AG20443 (cell line): ENCODE measurements at regions not wholly inside any gene's neighbourhood (a gene's known extent, or its start where the extent isn't known, plus 50 kb on each side); places are given as distances from the start of the nearest gene placed in this dataset.
A peak's percentile ranks its signal among the peaks of the same experiment; 100 is the strongest.
"Not testable (repeated sequence)": the region's sequence is repeated elsewhere in the genome, so short reads cannot be mapped to it uniquely, and the experiment has no call there.

Source experiments
- DNase-seq: peaks from one replicate; pipeline ENCODE4 v3.0.0; 2012; ENCODE audit warnings: low spot score, mixed read lengths

DNA sequence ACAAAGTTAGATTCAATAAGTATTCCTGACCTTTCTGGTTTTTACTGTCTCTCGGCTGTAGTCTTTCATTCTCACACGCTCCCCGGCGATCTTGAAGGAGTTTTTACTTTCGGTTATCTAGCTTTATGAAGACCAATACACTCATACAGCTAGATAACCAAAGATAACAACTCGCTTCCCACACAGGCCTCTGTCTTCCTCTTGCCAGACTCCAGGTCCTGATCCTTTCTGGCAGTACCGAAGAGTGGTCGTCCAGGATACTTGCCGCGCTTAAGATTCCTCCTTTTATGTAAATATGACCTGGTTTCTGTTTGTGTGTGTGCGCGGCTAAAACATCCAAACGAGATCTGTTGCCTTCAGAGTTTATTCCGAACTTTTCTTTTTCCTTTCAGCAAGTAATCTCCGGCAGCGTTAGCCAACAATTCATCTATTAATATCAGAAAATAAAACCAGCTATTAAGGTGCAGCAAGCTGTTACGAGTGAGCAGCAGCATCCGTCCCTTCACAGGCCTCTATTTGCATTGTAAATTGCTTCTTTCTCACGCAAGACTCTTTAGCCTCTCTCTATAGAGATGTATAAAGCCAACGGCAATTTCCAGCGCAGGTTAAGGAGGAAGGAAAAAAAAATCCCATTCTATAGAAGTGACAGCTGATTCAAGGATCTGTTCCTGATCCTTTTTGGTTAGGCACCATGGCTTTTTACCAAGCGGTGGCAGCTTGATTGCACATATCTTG lies 216.1 kb downstream of the MEF2C start:
- no peak for DNase-seq

DNA sequence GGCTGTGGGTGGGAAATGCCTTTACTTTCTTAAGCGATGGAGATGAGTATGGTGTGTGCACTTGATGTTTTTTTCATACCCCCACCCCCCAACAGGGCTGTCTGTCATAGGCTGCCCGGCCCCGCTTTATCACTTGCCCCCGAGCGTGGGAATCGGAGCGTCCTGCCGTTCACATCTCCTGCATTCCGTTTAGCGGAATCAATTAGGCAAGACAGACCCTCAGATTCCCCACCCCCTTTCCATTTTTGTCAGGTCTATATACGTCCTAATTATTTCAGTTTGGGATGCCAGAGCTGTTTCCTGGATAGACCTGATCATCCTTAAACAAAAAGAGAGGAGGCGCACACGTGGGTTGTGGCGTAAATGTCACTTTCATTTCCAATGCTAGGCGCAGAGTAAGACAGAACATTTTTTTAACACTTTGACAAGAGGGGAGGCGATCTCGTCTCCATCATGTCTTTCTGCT lies 217.2 kb downstream of the MEF2C start:
- no peak for DNase-seq

DNA sequence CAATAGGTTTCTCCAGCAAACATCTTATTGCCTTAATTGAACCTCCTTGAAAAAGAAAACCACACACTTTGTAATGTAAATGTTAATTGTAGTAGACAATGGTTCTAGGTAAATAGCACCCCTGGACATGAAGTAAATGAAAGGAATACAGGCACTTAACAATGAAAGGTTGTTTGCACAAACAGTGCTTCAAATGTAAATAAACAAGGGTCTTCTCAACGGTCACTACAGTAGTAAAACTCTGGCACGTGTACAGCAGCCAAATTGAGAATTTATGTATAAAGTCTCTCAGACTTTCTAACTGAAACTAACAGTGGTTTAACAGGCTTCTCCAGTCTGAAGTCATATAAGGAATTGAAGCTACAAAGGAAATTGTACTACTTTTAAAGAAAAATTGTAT lies 218.3 kb downstream of the MEF2C start:
- DNase-seq, result no peak

DNA sequence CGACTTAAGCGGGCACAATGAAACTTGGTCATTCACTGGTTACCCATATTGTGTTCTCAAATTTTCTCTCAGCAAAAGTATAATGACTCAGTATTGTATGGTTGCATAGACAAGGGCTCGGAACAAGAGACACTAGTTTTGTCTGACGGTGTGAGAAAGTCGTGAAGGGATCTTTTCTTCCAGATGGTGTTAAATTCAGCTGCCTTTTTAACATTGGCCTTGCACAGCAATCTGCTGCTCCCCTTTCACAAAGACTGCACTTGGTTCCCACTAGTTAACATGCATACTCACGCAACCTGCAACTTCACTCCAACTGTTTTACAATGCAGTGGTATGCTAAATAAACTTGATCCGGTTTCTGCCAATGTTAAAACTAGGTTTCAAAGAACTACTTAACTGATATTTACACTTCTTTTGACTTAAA lies 219.2 kb downstream of the MEF2C start:
- DNase-seq, result no peak

DNA sequence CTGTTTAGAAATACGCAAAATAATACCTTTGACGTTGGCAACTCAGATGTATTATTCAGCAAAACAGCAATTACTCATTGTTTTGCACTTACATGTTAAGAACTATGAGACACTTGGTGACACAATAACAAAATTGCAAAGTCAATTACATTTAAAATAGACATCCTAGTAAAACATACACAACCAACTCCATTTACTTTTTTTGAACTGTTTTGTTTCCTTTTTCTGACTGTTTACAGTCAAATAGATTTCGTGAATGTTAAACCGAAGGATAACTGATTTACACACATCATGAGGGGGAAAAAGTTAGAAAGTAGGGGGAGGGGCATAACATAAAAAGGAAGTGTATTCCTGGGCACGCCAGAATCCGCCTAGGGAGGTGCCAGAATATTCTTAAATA lies 220.1 kb downstream of the MEF2C start:
- DNase-seq, result no peak

DNA sequence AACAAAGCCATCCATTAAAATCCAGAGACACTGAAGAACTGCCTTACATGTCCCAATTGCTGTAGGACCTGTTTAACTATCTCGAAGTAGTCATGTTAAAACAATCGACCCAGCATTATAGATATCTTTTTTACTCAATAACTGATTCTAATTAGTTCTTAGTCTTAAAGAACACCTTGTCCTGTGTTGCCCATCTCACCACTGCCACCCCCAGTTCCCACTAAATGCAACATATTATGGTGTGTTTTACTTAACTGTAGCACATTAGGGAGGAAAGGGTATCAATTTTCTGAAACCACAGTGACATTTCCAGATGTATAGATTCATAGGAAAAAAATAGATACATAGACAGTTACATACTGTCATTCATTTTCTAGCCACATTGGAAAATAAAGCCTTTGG lies 221.2 kb downstream of the MEF2C start:
- DNase-seq, result no peak

DNA sequence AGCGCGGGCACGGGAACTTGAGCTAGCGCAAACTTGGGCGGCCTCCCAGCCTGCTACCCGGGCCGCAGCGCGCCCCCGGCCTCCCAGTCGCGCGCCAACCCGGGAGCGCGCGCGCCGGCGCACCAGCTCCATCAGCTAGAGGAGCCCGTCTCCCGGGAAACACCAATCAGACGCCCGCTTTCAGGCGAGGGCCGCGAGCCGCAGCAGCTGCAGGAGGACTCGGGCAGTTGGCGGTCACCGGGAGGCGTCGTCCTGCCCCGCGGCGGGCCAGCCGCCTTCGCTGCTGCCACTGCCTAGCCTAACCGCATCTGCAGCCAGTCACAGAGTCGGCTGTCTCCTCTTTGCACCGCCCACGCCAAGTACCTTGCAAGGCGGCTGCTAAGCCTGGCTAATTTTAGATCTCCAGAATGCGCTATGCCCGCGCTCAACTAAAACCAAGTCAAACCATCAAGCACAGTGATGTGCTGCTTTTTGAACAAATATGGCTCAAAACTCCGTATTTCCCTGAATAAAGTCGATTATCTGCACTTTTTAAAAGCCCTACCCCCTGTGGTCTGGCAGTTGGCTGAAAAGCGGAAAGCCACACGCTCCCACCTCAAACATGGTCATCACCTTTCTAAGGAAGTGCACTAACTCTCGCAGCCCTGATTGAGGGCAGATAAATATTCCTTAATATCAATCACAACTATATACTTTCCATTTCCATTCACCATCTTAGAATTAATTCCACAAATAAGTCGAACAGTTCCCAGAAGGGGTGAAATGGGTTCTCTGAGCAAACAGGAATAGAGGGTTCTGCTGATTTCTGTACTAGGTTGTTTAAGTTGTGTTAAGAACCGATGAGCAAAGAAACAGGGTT lies 221.8 kb downstream of the MEF2C start:
- DNase-seq, result peak; percentile 95

DNA sequence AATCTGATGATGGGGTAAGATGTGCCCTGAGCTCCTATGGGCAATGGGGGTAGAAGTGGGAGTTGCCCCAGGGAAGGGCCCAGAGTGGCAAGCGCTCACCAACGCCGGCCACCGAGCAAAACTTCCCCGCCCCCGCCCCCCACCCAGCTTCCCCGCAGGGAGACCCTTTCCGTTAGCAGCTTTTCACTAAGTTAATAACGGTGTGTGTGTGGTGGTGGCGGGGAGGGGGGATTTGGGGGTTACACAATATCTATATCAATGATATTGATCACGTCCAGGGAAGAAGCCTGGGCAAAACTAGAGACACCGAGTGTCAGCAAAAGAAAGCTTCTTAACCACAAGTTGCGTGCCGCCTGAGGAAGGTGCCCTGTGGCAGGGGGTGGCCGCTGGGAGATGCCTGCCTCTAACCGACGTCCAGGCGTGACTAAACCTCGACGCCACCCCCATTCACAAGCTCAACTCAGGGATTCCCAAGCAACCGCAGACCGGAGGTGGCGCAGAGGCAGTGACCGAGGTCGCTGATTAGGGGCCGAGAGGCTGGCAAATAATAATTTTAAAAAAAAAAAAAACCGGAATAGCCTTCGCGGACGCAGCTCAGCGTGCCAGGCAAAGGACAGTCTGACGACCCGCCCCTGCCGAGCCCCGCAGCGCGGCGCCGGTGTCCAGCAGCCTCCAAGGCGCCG lies 222.6 kb downstream of the MEF2C start:
- DNase-seq, result peak; percentile 61

DNA sequence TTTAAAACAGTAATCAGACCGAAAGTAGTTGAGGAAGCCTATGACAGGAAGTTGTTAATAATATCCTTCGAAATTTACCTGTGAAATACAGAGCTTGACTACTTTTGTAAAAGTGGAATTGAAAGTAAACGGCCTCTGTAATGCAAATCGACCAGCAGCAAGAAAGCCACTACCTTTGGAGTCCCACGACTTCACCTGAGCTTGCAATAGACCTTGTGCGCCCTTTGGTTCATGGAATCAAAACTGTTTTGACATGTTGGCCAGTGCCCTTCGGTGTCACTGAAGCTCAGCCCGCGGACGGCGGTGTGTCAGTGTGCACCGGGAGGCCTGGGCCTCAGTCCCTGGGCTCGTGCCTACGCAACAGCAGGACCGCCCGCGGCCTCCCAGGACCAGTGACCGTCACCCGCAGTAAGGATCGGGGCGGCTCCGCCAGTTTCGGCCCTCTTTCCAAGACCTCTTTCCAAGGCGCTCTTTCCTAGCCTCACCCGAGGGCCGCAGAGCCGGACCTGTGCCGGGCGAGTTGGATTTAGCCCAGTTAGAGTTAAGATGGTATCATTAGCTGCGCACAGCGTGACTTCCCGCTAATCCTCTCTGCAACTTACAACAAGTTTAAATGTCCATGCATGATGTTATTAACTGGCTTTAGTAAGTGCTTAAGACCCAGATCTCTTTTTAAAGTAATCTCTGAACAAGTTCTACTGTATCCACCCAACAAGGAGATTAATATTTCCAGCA lies 223.3 kb downstream of the MEF2C start:
- no peak for DNase-seq

DNA sequence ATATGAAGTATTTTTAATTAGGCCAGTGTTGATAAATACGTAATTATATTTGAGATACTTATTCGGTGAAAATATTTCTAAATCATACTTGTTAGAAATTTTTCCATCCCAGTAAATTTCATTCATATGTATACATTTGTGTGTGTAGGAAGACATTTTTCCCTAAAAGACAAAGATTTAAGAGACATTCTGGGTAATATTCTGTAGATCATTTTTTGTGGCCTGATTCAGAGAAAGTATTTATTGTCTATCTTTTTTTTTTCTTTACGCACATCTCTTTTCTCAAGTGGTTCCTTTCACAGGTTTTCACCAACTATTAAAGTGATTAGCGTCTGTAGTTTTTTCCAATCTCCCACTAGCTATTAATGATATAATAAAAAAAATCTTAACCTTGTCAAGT lies 224.1 kb downstream of the MEF2C start:
- no peak for DNase-seq

DNA sequence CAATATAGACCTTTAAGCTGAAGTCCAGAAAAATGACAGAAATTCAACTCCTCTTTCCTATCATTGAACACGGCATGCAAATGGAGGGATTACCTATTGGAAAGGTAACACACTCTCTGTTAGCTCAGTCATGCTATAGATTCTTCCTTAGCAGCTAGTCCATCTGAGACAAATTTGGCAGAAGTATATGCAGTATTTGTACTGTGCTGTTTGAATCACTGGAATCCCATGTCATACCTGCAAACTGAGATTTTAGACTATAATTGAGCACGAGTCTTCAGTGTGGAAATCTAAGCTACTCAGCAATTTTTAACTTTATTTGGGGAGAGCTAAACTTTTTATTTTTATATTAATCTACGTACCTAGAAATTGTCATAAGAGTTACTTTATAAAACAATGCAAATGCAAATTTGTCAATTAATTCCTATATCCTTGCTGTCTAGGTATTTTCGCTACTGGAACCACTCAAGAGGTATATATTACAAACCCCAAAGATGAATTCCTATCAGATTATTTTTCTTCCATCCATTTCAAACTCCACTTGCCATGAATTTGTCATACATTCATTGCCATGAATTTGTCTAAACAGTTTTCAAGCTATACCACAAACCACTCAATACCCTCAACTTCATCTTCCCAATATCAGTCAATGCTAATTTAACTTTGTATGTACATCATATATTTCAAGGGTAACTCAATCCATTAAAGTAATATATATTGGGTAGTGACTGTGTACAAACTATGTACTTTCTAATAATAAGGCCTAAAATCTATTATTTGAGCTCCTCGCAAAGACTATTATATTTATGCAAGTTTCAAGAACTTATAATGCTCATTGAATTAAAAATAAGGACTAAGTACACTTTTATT lies 224.8 kb downstream of the MEF2C start:
- DNase-seq, result no peak

DNA sequence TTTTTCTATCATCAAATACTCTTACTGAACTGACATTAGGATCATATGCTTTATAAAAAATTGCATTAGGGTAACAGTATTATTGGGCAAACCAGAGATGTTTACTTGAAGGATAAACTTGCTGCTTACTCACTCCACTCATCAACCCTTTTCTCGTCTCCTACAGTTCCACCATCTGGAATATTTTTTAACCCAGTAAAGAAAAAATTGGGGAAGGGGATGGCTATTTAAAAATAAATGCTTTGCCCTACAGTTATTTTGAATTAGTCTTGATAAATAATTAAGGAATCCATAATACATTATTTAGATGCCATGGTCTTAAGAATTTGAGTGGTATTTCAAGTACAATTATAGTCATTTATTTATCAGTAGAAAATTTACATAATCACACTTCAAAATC lies 225.8 kb downstream of the MEF2C start:
- DNase-seq, result no peak

DNA sequence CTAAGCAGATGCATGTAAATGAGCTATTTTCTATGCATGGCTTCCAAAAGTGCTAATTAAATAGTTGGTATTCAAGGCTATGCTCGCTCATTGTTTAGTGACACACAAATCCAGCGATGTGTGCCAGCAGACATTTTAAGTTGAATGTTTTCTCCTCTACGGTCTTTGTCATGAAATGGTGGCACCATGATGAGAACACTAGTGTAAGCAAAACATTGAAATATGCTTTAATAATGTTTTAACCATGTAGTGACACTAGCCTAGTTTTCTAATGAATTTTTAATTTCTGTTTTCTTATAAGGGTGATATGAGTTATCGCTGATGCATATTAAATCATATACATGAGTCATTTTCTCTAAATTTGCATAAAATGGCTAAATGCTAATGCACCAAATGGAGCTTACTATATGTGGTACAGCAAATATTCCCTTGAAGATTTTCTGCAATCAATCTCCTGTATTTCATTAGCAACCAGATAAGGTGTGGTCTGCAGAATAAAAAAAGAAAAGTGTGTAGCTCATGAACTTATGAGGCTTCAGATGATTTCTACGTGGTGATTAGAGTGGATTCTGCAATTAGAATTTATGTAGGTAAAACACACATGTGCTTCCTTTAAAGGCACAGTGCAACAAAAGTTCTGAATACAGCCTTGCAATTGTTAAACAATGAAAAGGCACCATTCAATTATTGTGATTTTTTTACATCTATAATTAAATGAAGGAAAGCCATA lies 226.6 kb downstream of the MEF2C start:
- DNase-seq, result no peak

DNA sequence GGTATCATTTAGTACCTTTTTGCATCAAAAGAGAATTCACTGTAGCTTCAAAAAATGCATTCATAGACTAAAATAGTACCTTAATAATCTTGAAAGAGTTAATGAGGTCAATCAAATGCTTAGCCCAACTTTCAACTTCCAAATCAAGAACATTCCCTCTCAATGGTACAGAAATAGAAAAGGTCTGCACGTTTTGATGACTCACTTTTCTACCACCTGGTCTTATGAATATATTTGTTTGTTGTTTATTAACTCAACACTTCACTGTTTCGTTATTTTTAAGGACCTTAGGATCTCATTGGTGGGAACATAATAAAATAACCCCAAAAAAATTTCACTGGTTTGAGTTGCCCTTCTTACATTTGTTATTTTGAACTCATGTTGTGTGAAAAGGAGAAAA lies 229.5 kb downstream of the MEF2C start:
- no peak for DNase-seq

DNA sequence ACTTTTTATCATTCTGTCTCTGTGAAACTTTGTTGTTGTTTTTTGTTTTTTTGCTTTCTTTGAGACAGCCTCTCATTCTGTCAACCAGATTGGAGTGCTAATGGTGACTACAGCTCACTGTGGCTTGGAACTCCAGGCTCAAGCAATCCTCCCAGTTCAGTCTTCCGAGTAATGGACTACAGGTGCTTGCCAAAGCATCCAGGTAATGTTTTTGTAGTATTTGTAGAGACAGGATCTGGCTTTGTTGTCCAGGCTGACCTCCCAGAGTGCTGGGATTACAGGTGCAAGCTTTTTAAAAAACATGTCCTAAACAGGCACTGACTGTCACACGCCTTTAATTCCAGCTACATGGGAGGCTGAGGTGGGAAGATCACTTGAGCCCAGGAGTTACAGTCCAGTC lies 235.1 kb downstream of the MEF2C start:
- no peak for DNase-seq

DNA sequence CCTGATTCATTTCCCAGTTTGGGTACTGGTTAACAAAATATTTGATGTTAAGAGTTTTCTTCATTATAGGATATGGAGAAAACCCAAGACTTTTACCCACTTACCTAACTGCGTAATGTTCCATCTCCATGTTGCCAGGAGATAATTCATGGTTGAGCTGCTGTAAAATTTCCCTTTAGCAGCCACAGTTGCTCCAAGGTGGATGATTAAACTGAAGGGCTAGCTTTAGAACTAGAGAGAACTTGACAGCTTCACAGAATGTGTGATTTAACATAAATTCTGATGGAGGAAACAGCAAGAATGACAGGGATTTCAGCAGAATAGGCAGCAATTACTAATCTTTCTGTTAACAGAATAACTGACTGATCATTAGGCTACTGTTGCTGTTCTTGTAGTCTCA lies 236.1 kb downstream of the MEF2C start:
- DNase-seq, result no peak

DNA sequence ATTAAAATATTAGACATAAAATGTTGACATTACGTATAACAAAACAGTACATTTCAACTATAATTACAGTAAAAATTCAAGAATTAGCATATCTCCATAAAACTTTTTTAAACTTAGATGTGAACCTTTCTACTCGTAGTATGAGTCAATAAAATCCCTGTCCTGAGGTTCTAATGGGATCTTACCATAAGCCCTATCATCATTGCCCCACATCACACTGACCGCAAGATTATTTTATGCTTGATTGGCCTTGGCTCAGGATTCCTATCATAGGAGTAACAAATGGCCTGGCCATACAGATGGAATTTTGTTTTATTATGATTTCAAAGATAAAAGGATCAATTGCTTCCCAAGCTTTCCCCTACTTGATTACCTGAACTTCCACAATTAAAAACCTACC lies 238.3 kb downstream of the MEF2C start:
- DNase-seq, result no peak

DNA sequence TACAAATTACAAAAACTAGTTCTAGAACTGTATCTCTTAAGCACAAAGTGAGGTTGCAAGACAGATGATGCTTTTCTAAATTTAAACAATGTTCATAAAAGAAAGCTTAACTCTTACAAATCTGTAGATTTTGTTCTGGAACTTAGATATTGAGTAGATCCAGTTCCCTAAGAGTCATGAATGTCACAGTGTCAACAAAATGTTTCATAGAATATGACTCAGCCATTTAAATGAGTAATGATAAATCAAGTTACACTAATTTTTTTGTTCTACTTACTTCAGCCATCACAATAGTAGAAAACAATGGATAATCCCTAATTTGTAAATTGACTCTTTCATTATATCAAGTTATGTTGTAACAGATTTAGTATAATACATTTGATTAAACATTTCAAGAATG lies 239.7 kb downstream of the MEF2C start:
- DNase-seq, result no peak

DNA sequence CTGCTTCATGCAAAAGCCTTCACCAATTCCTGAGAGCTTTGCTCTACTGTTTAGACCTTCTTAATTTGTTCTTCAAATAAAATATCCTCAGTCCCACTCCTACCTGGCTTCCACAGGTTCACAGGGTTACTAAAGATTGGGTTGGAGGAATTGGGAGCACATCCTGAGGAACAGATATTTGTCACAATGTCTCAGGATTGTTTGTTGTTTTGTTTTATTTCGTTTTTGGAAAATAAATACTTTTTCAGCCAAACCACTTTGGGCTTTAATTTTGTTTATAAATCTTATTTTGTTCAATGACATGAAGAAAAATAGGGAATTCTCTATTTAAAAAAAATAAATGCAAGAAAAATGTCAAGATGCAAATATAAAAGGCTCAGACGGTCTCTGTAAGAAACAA lies 249.0 kb downstream of the MEF2C start:
- DNase-seq, result no peak

DNA sequence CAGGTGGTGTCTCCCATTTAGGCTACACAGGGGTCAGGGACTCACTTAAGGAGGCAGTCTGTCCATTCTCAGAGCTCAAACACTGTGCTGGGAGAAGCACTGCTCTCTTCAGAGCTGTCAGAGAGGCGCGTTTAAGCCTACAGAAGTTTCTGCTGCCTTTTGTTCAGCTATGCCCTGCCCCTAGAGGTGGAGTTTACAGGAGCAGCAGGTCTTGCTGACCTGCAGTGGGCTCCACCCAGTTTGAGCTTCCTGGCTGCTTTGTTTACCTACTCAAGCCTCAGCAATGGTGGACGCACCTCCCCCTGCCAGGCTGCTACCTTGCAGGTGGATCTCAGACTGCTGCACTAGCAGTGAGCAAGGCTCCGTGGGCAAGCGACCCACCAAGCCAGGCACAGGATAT lies 260.1 kb downstream of the MEF2C start:
- not testable (repeated sequence) for DNase-seq
